Coronary artery (tissue), 2 donors: ENCODE measurements at regions not wholly inside any gene's neighbourhood (a gene's known extent, or its start where the extent isn't known, plus 50 kb on each side); places are given as distances from the start of the nearest gene placed in this dataset.

Source experiments
- DNase-seq: peaks from one replicate; pipeline ENCODE4 v3.0.0-alpha.2; 2017; ENCODE audit warnings: low spot score
- H3K27ac ChIP-seq, 2 donors: fragments of 200-600 bp; sonication (generic); one replicate each; pipeline ENCODE4 v1.5.1; 2016 to 2019
- H3K4me3 ChIP-seq: fragments of 200-600 bp; sonication (generic); 2 replicates; pipeline ENCODE4 v1.5.1; 2016; ENCODE audit warnings: mild to moderate bottlenecking, moderate library complexity
- CTCF ChIP-seq: fragments of 200-600 bp; sonication (generic); IDR thresholded peaks from one replicate; pipeline ENCODE4 v1.5.1; 2019; ENCODE audit warnings: antibody characterized with exemption

GRCh38 chr6:148107911-148108310 is 234.7 kb upstream of the SASH1 start:
- no peak for DNase-seq
- Histone ChIP-seq H3K27ac (no peak overlapping the region), H3K4me3 (no peak overlapping the region)
- no peak for TF ChIP-seq CTCF

- DNase-seq = no peak
- TF ChIP-seq CTCF = no peak
- no peak overlapping the region for H3K4me3 ChIP-seq
- H3K27ac ChIP-seq = no peak overlapping the region
Observed at GRCh38 chr6:148109732-148110131, 232.9 kb upstream of the SASH1 start.

- DNase-seq = no peak
- H3K4me3 ChIP-seq = no peak overlapping the region
- TF ChIP-seq CTCF = no peak
- no peak overlapping the region for H3K27ac ChIP-seq
Observed at GRCh38 chr6:148110925-148111324, 231.7 kb upstream of the SASH1 start.

GRCh38 chr6:148112851-148113319 is 229.8 kb upstream of the SASH1 start:
- DNase-seq = no peak
- H3K27ac ChIP-seq = no peak overlapping the region

GRCh38 chr6:148116001-148116400 is 226.6 kb upstream of the SASH1 start:
- no peak for TF ChIP-seq CTCF
- DNase-seq = no peak
- Histone ChIP-seq H3K4me3 (no peak overlapping the region), H3K27ac (no peak overlapping the region)

More at GRCh38 chr6:148112851-148113319, 229.8 kb upstream of the SASH1 start:
- no peak for TF ChIP-seq CTCF
- no peak overlapping the region for H3K4me3 ChIP-seq

- no peak for TF ChIP-seq CTCF
- no peak for DNase-seq
- no peak overlapping the region for H3K4me3 ChIP-seq
- no peak overlapping the region for H3K27ac ChIP-seq
Observed at GRCh38 chr6:148118244-148118643, 224.4 kb upstream of the SASH1 start.

GRCh38 chr6:148128014-148128730 is 214.5 kb upstream of the SASH1 start:
- Histone ChIP-seq H3K4me3 (no peak overlapping the region), H3K27ac (no peak overlapping the region)
- DNase-seq = no peak
- no peak for TF ChIP-seq CTCF
